ENCODE measurements at regions not wholly inside any gene's neighbourhood (a gene's known extent, or its start where the extent isn't known, plus 50 kb on each side); places are given as distances from the start of the nearest gene placed in this dataset.

DNA sequence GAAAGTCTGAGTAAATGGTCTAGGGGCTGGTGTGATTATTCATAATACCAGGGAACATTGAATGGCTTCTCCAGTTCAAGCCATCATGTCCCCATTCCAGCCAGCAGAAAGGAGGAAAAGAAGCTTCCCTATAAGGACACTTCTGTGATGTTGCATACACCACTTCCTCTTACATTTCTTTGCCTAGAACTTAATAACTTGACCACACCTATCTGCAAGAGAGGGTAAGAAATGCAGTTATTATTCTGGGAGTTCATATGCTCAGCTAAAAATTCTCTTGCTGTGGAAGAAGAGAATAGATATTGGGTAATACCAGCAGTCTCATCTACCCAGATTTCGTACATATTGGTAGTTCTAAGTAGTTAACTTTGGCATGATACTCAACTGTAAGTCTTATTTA lies 166.1 kb downstream of the SLC28A3 start:
- TF ChIP-seq, protein P1, sequence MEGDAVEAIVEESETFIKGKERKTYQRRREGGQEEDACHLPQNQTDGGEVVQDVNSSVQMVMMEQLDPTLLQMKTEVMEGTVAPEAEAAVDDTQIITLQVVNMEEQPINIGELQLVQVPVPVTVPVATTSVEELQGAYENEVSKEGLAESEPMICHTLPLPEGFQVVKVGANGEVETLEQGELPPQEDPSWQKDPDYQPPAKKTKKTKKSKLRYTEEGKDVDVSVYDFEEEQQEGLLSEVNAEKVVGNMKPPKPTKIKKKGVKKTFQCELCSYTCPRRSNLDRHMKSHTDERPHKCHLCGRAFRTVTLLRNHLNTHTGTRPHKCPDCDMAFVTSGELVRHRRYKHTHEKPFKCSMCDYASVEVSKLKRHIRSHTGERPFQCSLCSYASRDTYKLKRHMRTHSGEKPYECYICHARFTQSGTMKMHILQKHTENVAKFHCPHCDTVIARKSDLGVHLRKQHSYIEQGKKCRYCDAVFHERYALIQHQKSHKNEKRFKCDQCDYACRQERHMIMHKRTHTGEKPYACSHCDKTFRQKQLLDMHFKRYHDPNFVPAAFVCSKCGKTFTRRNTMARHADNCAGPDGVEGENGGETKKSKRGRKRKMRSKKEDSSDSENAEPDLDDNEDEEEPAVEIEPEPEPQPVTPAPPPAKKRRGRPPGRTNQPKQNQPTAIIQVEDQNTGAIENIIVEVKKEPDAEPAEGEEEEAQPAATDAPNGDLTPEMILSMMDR (conservative IDR thresholded peaks at IDR 0.05; ENCODE audit: low read depth in 2 of 2): no peak
- no peak for TF ChIP-seq JUNB (IDR thresholded peaks at IDR 0.05; ENCODE audit: unreplicated experiment)

All from GM23338 (cell line).